HG03280 (cell line): ENCODE measurements at regions not wholly inside any gene's neighbourhood (a gene's known extent, or its start where the extent isn't known, plus 50 kb on each side); places are given as distances from the start of the nearest gene placed in this dataset.
"Not testable (repeated sequence)": the region's sequence is repeated elsewhere in the genome, so short reads cannot be mapped to it uniquely, and the experiment has no call there.

Experiments
- ATAC-seq: cut with Tn5 transposase; IDR thresholded peaks from one replicate; pipeline ENCODE4 v1.9.1; 2021; ENCODE audit warnings: mild to moderate bottlenecking, moderate library complexity; ENCODE audit not compliant: unreplicated experiment

DNA sequence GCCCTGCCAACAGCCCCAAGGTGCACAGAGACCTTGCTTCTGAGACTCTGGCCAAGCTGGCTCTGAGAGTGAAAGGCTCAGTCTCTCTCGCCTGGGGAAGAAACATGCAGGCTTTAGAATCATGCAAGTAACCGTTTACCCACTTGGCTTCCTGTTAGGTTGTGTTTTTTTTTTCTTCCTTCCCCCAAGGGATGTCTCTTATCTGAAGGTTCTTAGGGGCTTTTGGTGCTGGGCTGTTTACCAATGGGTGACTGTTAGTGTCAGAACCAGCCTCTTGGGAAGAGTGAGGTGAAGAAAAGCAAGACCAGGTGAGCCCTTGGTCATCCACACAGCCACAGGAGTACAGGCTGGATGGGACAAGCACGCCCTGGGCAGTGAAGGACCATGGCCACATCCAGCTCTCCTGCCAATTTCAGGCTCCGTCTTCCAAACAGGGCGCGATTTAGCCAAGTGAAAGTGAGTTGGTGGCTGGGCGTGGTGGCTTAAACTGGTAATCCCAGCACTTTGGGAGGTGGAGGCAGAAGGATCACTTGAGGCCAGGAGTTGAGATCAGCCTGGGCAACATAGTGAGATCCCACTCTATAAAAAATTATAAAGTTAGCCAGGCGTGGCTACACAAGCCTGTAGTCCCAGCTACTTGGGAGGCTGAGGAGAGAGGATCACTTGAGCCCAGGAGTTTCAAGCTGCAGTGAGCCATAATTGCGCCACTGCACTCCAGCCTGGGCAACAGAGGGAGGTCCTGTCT is 76.3 kb upstream of the CUX1 start:
- ATAC-seq = no peak

DNA sequence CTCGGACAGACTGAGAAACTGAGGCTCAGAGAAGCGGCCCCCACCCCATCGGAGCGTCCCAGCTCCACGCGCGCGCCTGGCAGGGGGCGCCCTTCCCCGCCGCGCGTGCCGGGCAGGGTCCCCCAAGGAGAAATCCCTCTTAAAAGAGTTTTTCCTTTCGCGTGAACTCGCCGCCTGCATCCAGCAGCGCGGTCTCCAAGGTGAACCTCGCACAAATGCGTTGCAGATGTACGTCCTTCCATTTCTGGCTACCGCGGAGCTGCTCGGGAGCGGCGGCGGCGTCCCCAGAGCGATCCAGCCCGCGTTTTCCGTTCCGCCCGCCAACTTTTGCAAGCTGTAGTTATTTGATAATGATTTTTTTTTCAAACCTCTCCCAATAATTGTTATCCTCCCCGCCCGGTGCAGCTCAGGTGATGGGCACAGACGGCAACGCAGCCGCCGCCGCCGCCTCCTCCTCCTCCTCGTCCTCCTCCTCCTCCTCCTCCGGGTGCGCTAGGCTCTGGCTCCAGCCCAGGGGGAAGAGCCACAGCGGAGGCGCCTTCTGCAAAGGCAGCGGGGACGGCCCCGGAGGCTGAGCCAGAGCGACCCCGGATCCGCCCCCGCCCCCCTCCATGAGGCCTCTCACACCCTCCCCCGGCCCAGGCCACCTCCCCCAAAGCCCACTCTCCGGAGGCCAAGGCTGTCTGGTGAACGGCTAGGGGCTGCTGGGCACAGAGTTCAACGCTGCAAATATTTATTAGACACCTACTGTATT is 74.0 kb upstream of the CUX1 start:
- ATAC-seq = no peak

DNA sequence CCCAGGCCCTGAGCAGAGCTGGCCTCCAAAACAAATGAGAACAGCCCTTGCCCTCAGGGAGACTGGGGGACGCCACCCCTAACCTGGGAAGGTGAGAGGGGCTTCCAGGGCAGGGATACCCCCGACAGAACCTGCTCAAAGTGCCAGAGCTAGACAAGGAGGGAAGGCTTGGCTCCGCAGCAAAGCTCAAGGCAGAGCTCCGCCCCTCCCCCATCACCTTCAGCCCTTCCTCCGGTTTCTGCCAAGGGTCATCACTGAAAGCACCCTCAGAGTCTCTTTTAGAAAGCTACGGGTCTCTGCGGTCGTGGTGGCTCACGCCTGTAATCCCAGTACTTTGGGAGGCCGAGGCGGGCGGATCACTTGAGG is 73.4 kb upstream of the CUX1 start:
- ATAC-seq = no peak

DNA sequence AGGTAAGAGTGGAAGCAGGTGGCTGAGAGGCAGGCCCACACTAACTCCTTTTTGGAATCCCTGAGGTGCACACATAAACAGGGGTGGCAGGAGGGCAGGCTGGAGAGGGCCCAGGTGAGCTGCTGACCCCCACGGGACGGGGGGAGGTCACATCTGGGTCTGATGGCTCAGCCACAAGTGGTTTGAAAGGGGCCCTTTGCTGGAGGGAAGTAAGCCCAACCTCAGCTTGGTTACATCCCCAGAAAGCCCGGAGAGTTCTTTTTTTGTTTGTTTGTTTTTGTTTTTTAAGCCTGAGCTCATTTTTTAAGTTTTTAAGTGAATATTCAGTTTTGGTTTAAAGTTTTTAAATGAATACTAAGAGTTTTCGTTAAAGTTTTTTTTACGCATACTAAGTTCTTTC is 72.8 kb upstream of the CUX1 start:
- no peak for ATAC-seq

- ATAC-seq = no peak
These were observed 71.1 kb upstream of the CUX1 start for GRCh38 chr7:101746314-101746713.

- no peak for ATAC-seq
These were observed 70.2 kb upstream of the CUX1 start for GRCh38 chr7:101747053-101747878.

- no peak for ATAC-seq
These were observed 69.5 kb upstream of the CUX1 start for GRCh38 chr7:101747879-101748345.

GRCh38 chr7:101749891-101750290 is 67.5 kb upstream of the CUX1 start:
- ATAC-seq = no peak

GRCh38 chr7:101753316-101753715 is 64.1 kb upstream of the CUX1 start:
- ATAC-seq = no peak

GRCh38 chr7:101754424-101755159 is 62.8 kb upstream of the CUX1 start:
- ATAC-seq = no peak

DNA sequence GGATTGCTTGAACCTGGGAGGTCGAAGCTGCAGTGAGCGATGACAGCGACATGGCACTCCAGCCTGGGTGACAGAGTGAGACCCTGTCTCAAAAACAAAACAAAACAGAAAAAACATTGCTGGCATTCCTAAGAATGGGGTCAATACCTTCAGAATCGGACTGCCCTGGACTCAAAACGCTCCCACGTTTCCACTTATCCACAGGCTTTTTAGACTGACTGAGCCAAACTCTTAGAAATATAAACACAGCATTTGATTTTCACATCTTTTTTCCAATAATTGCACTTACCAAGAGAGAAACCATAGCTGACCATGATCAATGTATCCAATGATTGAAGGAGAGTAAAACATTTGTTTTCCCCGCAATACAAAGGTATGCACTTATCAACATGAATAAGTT is 59.5 kb upstream of the CUX1 start:
- no peak for ATAC-seq

DNA sequence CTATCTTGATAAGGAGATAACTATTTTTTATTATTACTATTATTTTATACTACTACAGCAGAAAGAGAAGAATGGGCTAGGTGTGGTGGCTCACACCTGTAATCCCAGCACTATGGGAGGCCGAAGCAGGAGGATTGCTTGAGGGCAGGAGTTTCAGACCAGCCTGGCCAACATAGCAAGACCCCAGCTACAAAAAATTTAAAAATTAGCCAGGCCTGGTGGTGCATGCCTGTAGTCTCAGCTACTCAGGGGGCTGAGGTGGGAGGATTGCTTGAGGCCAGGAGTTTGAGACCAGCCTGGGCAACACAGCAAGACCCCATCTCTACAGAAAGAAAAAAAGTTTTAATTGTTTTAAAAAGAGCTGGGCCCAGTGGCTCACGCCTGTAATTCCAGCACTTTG is 58.9 kb upstream of the CUX1 start:
- ATAC-seq = not testable (repeated sequence)

GRCh38 chr7:101764221-101764620 is 53.2 kb upstream of the CUX1 start:
- no peak for ATAC-seq

- ATAC-seq = no peak
These were observed 49.9 kb upstream of the CUX1 start for GRCh38 chr7:101767544-101767943.
